Fibroblast of villous mesenchyme (primary cell): ENCODE measurements at regions not wholly inside any gene's neighbourhood (a gene's known extent, or its start where the extent isn't known, plus 50 kb on each side); places are given as distances from the start of the nearest gene placed in this dataset.
"Not testable (repeated sequence)": the region's sequence is repeated elsewhere in the genome, so short reads cannot be mapped to it uniquely, and the experiment has no call there.

Source experiments
- DNase-seq: peaks from one replicate; pipeline ENCODE4 v3.0.0-alpha.2; 2010; ENCODE audit warnings: low read depth
- H3K4me3 ChIP-seq: 2 replicates; pipeline ENCODE4 v1.5.1; 2011; ENCODE audit warnings: low read depth, mild to moderate bottlenecking, low read length
- CTCF ChIP-seq: IDR thresholded peaks from 2 replicates; pipeline ENCODE4 v1.5.1; 2012; ENCODE audit warnings: low read depth, mild to moderate bottlenecking, low read length; ENCODE audit not compliant: insufficient read depth

- no peak overlapping the region for H3K4me3 ChIP-seq
- TF ChIP-seq CTCF: no peak
- DNase-seq: no peak
These were observed 77.0 kb downstream of the TFPI2 start for GRCh38 chr7:93813514-93813913.

- TF ChIP-seq CTCF: no peak
These were observed 78.5 kb downstream of the TFPI2 start for GRCh38 chr7:93812061-93812460.

GRCh38 chr7:93811198-93811597 is 79.4 kb downstream of the TFPI2 start:
- no peak overlapping the region for H3K4me3 ChIP-seq
- TF ChIP-seq CTCF: no peak
- no peak for DNase-seq

More at GRCh38 chr7:93812061-93812460, 78.5 kb downstream of the TFPI2 start:
- H3K4me3 ChIP-seq: no peak overlapping the region
- DNase-seq: no peak

GRCh38 chr7:93810561-93810960 is 80.0 kb downstream of the TFPI2 start:
- H3K4me3 ChIP-seq: no peak overlapping the region
- TF ChIP-seq CTCF: no peak
- DNase-seq: no peak

- H3K4me3 ChIP-seq: no peak overlapping the region
- DNase-seq: no peak
- no peak for TF ChIP-seq CTCF
These were observed 85.8 kb downstream of the TFPI2 start for GRCh38 chr7:93804726-93805125.

GRCh38 chr7:93799750-93800357 is 90.7 kb downstream of the TFPI2 start:
- peak; percentile 31 for DNase-seq
- no peak overlapping the region for H3K4me3 ChIP-seq
- peak; percentile 58 for TF ChIP-seq CTCF

- not testable (repeated sequence) for H3K4me3 ChIP-seq, DNase-seq
These were observed 97.4 kb downstream of the TFPI2 start for GRCh38 chr7:93793084-93793697.
